Pancreas (tissue), 10 donors: ENCODE measurements at regions not wholly inside any gene's neighbourhood (a gene's known extent, or its start where the extent isn't known, plus 50 kb on each side); places are given as distances from the start of the nearest gene placed in this dataset.

Experiments used
- ATAC-seq, 4 donors: fragments of 200-7000 bp; cut with Tn5 transposase; one replicate each; pipeline versions ENCODE4 v1.8.0 to v1.9.1; 2020; ENCODE audit warnings: mild to moderate bottlenecking in 4 of 4, moderate library complexity in 4 of 4
- DNase-seq, 6 donors: peaks; one replicate each; pipeline ENCODE4 v3.0.0-alpha.2; 2020
- FAIRE-seq: peaks from 2 replicates; lab custom pipeline; 2012; peaks lifted over from hg19 to GRCh38; lab: Jason Lieb, UNC
- H3K27ac ChIP-seq, 4 donors: fragments of 200-600 bp; sonication (generic); 1 replicate in 3 of 4; 2 replicates in 1 of 4; pipeline versions ENCODE4 v1.5.0 to v1.8.0; 2020
- H3K27me3 ChIP-seq, 4 donors: fragments of 200-600 bp; one replicate each; pipeline ENCODE4 v1.8.0; 2021
- H3K36me3 ChIP-seq, 3 donors: fragments of 200-600 bp; sonication (generic) in 1 of 3; one replicate each; pipeline versions ENCODE4 v1.5.0 to v1.8.0; 2020 to 2021
- H3K4me1 ChIP-seq, 3 donors: fragments of 200-600 bp; one replicate each; pipeline ENCODE4 v1.8.0; 2021
- H3K4me3 ChIP-seq, 4 donors: fragments of 200-600 bp; sonication (generic) in 2 of 4; one replicate each; pipeline versions ENCODE4 v1.5.0 to v1.8.0; 2020 to 2021
- H3K9me3 ChIP-seq, 4 donors: fragments of 200-600 bp; one replicate each; pipeline ENCODE4 v1.8.0; 2021
- WGBS, 2 donors: extraction: QIAGEN DNeasy Blood & Tissue Kit; methylation state at CpG; one replicate each; pipeline ENCODE4 v1.1.7; 2013; 5-methylcytosine and 5-hydroxymethylcytosine counted together
- intact Hi-C, 3 donors: fragments of 100-400 bp; cut with DNase I; formaldehyde crosslinking; loops; one replicate each; pipeline versions ENCODE4 v1.11.1 to v1.14.2; 2022
- TF ChIP-seq, protein P1 (sequence below), 4 donors: fragments of 200-600 bp; sonication (generic) in 3 of 4; IDR thresholded peaks; one replicate each; pipeline versions ENCODE4 v1.5.0 to v1.8.0; 2021; ENCODE audit warnings: antibody characterized with exemption in 4 of 4
- donor health status: healthy with polysubstance abuse.
- donor health status: DM: no; HTN: no; CAD: no; lungs with moderate emphysema.
- donor health status: DM: no; HTN: no; CAD: no.
- donor health status: control.
- donor health status: control.
- donor health status: Bipolar disorder and iron deficiency.
- donor health status: DM: yes; HTN: yes; CAD: no.
- donor health status: DM: no; HTN: no; CAD: no.
- donor health status: DM: no; HTN: no; CAD: no.
- donor health status: DM: yes; HTN: yes; CAD: no.

DNA sequence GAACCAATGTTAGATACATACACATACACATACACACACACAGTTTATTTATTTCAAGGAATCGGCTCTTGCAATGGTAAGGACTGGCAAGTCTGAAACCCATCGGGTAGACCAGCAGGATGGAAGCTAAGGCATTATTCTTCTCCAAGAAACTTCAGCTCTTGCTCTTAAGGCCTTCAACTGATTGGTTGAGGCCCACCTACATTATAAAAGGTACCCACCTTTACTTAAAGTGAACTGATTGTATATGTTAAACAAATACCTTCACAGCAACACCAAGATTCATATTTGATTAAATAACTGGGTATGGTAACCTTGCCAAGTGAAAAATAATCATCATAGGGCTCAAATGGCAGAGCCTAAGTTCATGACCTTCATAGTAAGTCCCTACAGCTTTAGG lies 695.5 kb downstream of the BCL11B start:
- Histone ChIP-seq H3K4me3 (no peak overlapping the region), H3K27me3 (peaks cover 0 to 3% (median 0%) of the 10 kb centered on the region in 4 donors), H3K9me3 (no peaks in the 10 kb centered on the region), H3K4me1 (no peaks in the 10 kb centered on the region), H3K36me3 (no peaks in the 10 kb centered on the region), H3K27ac (no peak overlapping the region)
- TF ChIP-seq, protein P1, sequence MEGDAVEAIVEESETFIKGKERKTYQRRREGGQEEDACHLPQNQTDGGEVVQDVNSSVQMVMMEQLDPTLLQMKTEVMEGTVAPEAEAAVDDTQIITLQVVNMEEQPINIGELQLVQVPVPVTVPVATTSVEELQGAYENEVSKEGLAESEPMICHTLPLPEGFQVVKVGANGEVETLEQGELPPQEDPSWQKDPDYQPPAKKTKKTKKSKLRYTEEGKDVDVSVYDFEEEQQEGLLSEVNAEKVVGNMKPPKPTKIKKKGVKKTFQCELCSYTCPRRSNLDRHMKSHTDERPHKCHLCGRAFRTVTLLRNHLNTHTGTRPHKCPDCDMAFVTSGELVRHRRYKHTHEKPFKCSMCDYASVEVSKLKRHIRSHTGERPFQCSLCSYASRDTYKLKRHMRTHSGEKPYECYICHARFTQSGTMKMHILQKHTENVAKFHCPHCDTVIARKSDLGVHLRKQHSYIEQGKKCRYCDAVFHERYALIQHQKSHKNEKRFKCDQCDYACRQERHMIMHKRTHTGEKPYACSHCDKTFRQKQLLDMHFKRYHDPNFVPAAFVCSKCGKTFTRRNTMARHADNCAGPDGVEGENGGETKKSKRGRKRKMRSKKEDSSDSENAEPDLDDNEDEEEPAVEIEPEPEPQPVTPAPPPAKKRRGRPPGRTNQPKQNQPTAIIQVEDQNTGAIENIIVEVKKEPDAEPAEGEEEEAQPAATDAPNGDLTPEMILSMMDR (IDR thresholded peaks at IDR 0.05): no peak
- 61 to 86% methylated on average over 2 of the region's 2 CpGs for WGBS, 2 donors
- intact Hi-C loops: no loop called here
- no peak for ATAC-seq
- no peak for DNase-seq
- FAIRE-seq: no peak

DNA sequence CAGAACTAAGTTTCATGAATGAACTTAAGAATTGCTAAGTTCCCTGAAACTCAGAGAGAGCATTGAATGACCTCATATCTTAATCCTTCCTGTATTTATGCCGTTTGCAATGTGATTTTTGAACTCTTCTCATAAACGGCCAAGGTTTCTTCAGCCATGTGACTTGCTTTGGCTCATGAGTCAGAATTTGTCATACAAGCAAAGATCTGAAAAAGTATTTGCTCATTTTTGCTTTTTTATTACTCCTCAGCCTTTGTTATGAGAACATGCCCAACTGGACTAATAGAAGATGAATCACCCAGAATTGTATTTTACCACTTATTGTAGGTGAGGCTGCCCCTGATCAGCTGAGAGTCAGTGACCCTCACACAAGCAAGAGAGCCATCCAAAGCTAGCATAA lies 693.8 kb downstream of the BCL11B start:
- no peak overlapping the region for H3K27ac ChIP-seq
- H3K4me3 ChIP-seq: no peak overlapping the region
- intact Hi-C loops: no loop called here
- no peaks in the 10 kb centered on the region for H3K4me1 ChIP-seq
- DNase-seq: no peak
- FAIRE-seq: no peak
- peaks cover 0 to 3% (median 0%) of the 10 kb centered on the region in 4 donors for H3K27me3 ChIP-seq
- TF ChIP-seq, protein P1 (IDR thresholded peaks at IDR 0.05): no peak
- H3K36me3 ChIP-seq: no peaks in the 10 kb centered on the region
- no peak for ATAC-seq
- 27 to 39% methylated on average over 2 of the region's 2 CpGs for WGBS, 2 donors
- H3K9me3 ChIP-seq: no peaks in the 10 kb centered on the region

DNA sequence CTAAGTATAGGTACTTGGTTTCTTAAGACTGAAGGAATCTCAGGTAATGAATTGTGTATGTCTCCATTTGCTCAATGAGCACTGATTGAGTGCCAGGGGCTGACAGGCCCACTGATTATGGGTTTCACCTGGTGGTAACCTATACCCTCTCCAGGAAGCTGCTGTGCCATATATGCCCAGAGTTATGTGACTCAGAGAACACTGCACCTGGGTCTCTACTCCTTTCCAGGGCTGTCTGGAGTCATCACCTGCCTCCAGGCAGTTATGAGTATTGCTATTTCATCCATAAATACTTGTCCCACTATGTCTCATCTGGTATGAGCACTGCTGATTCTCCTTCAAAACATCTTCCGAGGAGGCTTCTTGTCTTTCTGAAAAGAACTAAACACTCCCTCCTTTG lies 692.9 kb downstream of the BCL11B start:
- no peaks in the 10 kb centered on the region for H3K4me1 ChIP-seq
- FAIRE-seq: no peak
- intact Hi-C loops: no loop called here
- no peak overlapping the region for H3K27ac ChIP-seq
- no peak overlapping the region for H3K4me3 ChIP-seq
- WGBS, 2 donors: 66 to 88% methylated on average over 1 of the region's 1 CpG
- H3K9me3 ChIP-seq: no peaks in the 10 kb centered on the region
- H3K36me3 ChIP-seq: no peaks in the 10 kb centered on the region
- TF ChIP-seq, protein P1 (IDR thresholded peaks at IDR 0.05): no peak
- peaks cover 0 to 3% (median 0%) of the 10 kb centered on the region in 4 donors for H3K27me3 ChIP-seq
- ATAC-seq: no peak
- no peak for DNase-seq

DNA sequence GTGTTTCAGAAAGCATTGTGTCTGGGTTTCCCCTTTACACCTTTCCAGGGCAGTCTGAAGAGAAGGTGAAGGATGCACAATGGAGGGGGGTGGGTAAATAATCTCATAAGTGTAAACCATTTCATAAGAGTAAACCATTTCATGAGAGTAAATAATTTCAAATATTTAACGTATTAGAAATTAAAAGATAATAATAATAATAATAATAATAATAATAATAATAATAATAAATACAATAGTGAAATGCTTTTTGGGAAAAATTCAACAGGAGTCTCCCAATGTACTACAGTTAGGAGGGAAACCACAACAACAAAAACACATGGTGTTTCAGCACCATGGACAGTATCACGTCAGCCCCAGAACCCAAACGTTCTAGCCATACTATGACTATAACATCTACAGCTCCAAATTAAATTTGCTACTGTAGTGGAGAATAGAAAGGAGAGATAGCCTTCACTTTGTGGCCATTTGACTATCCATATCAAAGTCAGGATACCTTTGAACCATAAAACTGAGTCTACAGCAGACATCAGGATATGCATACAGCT lies 691.8 kb downstream of the BCL11B start:
- ATAC-seq (no peak), FAIRE-seq (no peak), DNase-seq (no peak)
- Histone ChIP-seq H3K4me1 (no peaks in the 10 kb centered on the region), H3K9me3 (no peaks in the 10 kb centered on the region), H3K4me3 (no peak overlapping the region), H3K27ac (no peak overlapping the region), H3K27me3 (peaks cover 0 to 3% (median 0%) of the 10 kb centered on the region in 4 donors), H3K36me3 (no peaks in the 10 kb centered on the region)
- intact Hi-C loops: no loop called here
- 6 to 8% methylated on average over 3 of the region's 3 CpGs for WGBS, 2 donors
- TF ChIP-seq, protein P1 (IDR thresholded peaks at IDR 0.05): no peak

DNA sequence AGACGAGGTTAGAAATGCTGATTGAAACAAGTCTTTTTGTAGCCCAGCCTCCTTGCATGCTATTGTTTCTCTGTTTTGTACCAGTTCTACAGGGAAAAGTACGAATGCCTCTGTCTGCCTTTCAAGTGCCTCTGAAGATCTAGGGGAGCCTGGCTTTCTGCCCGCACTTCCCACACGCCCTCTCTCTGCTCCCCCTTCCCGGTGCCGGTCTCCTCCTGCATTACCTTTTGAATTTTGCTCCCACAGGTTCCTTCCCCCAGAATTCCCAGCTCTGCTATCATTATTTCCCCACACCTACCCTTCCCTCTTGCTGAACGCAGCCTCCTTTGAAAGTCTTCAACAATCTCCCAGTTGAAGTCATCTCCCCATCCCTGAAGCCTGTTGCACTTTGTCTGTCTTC lies 689.7 kb downstream of the BCL11B start:
- WGBS, 2 donors: 46 to 60% methylated on average over 7 of the region's 7 CpGs
- ATAC-seq: no peak
- TF ChIP-seq, protein P1 (IDR thresholded peaks at IDR 0.05): no peak
- no peak for DNase-seq
- H3K4me1 ChIP-seq: no peaks in the 10 kb centered on the region
- no peak for FAIRE-seq
- intact Hi-C loops: no loop called here
- H3K27ac ChIP-seq: no peak overlapping the region
- no peak overlapping the region for H3K4me3 ChIP-seq
- no peaks in the 10 kb centered on the region for H3K9me3 ChIP-seq
- H3K27me3 ChIP-seq: no peaks in the 10 kb centered on the region
- no peaks in the 10 kb centered on the region for H3K36me3 ChIP-seq
